ENCODE measurements at regions not wholly inside any gene's neighbourhood (a gene's known extent, or its start where the extent isn't known, plus 50 kb on each side); places are given as distances from the start of the nearest gene placed in this dataset.

DNA sequence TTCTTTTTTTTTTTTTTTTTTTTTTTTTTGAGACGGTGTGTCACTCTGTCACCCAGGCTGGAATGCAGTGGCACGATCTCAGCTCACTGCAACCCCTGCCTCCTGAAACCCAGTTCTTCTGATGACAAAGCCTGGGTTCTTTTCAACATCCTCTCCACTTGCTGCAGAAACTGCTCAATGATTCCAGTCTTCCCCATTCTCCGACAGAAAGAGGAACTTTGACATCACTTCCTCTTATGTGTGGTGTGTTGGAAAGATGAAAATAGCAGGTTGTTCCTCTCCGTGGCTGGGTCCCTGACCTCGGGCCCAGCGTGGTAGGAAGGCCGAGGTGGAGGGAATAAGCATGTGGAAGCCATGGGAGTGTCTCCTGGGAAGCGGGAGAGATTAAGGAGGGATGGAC lies 198.4 kb downstream of the PHETA1 start:
- no peak overlapping the region for H3K9ac ChIP-seq (ENCODE audit: low read length)
- ChIA-PET POLR2A (interaction anchor here (0.6 kb wide), 1 partner anchor 1240 kb away, joined by 3 read pairs; no protein-coding TSS in a partner anchor), CTCF (no interaction called here)
- Mint-ChIP-seq H3K4me1 (peaks cover 14% of the 10 kb centered on the region), H3K9me3 (ENCODE audit: insufficient read depth) (no peaks in the 10 kb centered on the region), H3K27ac (no peak overlapping the region), H3K4me3 (no peak overlapping the region), H3K27me3 (peaks cover 17% of the 10 kb centered on the region)
- H3K27me3 ChIP-seq (replicated peaks in 1 of 4; ENCODE audit: control extremely low read depth in 1 of 4, control insufficient read depth in 3 of 4, insufficient read depth in 4 of 4, low read length in 3 of 4), result peaks cover 0 to 4% (median 0%) of the 10 kb centered on the region in 4 experiments
- H3K79me2 ChIP-seq (ENCODE audit: control insufficient read depth, insufficient read depth, low read length), result no peaks in the 10 kb centered on the region
- H2AFZ ChIP-seq (ENCODE audit: insufficient read depth, low read depth, low read length, poor library complexity, severe bottlenecking), result peak overlapping the region; percentile 6
- no peaks in the 10 kb centered on the region for H4K20me1 ChIP-seq (ENCODE audit: control insufficient read depth, insufficient read depth, low read length, poor library complexity, severe bottlenecking)
- whole genome bisulfite sequencing (ENCODE audit: insufficient coverage), result 11% methylated on average over 5 of the region's 8 CpGs
- peak; percentile 43 for DNase-seq
- no peak overlapping the region for H3K27ac ChIP-seq (ENCODE audit: low read length in 2 of 2)
- intact Hi-C loops (cut with micrococcal nuclease), result no loop called here
- no peak overlapping the region for H3K4me3 ChIP-seq (ENCODE audit: control extremely low read depth in 1 of 5, extremely low read depth in 1 of 5, insufficient read depth in 1 of 5, low read depth in 2 of 5, low read length in 4 of 5)
- TF ChIP-seq, protein P1, sequence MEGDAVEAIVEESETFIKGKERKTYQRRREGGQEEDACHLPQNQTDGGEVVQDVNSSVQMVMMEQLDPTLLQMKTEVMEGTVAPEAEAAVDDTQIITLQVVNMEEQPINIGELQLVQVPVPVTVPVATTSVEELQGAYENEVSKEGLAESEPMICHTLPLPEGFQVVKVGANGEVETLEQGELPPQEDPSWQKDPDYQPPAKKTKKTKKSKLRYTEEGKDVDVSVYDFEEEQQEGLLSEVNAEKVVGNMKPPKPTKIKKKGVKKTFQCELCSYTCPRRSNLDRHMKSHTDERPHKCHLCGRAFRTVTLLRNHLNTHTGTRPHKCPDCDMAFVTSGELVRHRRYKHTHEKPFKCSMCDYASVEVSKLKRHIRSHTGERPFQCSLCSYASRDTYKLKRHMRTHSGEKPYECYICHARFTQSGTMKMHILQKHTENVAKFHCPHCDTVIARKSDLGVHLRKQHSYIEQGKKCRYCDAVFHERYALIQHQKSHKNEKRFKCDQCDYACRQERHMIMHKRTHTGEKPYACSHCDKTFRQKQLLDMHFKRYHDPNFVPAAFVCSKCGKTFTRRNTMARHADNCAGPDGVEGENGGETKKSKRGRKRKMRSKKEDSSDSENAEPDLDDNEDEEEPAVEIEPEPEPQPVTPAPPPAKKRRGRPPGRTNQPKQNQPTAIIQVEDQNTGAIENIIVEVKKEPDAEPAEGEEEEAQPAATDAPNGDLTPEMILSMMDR (IDR thresholded peaks at IDR 0.05), result no peak
- no peak for TF ChIP-seq EZH2 (IDR thresholded peaks at IDR 0.05; ENCODE audit: borderline replicate concordance, insufficient read depth, low read depth, low read length, poor library complexity, severe bottlenecking)
- H3K9me3 ChIP-seq (ENCODE audit: control extremely low read depth in 1 of 3, control insufficient read depth in 2 of 3, insufficient read depth in 1 of 3, low read length in 2 of 3), result no peaks in the 10 kb centered on the region
- ATAC-seq (ENCODE audit: low read depth), result no peak
- peaks cover 6 to 8% of the 10 kb centered on the region in 2 donors for H3K4me1 ChIP-seq (ENCODE audit: control insufficient read depth in 2 of 2, insufficient read depth in 2 of 2, low read length in 2 of 2)
- H3K4me2 ChIP-seq (replicated peaks; ENCODE audit: low read depth, low read length, poor library complexity, severe bottlenecking), result peak overlapping the region; percentile 48
- no peaks in the 10 kb centered on the region for H3K36me3 ChIP-seq (replicated peaks in 1 of 2; ENCODE audit: control extremely low read depth in 1 of 2, control insufficient read depth in 1 of 2, extremely low read depth in 1 of 2, insufficient read depth in 2 of 2, low read length in 1 of 2)

DNA sequence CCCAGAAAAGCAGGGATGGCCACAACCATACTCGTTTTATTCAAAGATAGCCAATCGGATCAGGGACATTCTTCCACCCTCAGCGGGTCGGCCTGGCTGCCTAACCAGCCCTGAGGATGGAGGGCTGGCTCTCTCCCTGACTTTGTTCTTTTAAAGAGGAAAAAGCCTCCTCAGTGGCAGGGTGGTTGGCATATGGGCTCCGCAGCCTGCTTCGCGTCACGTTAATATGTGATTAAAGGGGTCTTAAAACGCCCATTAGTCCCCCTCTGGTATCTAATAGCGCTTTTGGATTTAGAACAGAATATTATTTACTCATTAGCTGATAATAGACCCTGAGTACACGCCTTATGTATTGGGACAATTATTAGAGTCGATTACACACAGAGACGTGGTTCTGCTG lies 199.4 kb downstream of the PHETA1 start:
- no peaks in the 10 kb centered on the region for H3K9me3 Mint-ChIP-seq (ENCODE audit: insufficient read depth)
- H2AFZ ChIP-seq (ENCODE audit: insufficient read depth, low read depth, low read length, poor library complexity, severe bottlenecking), result no peak overlapping the region
- DNase-seq, result no peak
- no peaks in the 10 kb centered on the region for H3K27me3 ChIP-seq (replicated peaks in 1 of 4; ENCODE audit: control extremely low read depth in 1 of 4, control insufficient read depth in 3 of 4, insufficient read depth in 4 of 4, low read length in 3 of 4)
- no peak overlapping the region for H3K9ac ChIP-seq (ENCODE audit: low read length)
- H3K27ac Mint-ChIP-seq, result no peak overlapping the region
- peaks cover 6 to 8% of the 10 kb centered on the region in 2 donors for H3K4me1 ChIP-seq (ENCODE audit: control insufficient read depth in 2 of 2, insufficient read depth in 2 of 2, low read length in 2 of 2)
- H3K79me2 ChIP-seq (ENCODE audit: control insufficient read depth, insufficient read depth, low read length), result no peaks in the 10 kb centered on the region
- no peak overlapping the region for H3K27ac ChIP-seq (ENCODE audit: low read length in 2 of 2)
- CTCF ChIA-PET, result no interaction called here
- WGBS (ENCODE audit: insufficient coverage), result 100% methylated on average over 6 of the region's 13 CpGs
- TF ChIP-seq, protein P1 (IDR thresholded peaks at IDR 0.05), result no peak
- no peak for TF ChIP-seq EZH2 (IDR thresholded peaks at IDR 0.05; ENCODE audit: borderline replicate concordance, insufficient read depth, low read depth, low read length, poor library complexity, severe bottlenecking)
- H3K9me3 ChIP-seq (ENCODE audit: control extremely low read depth in 1 of 3, control insufficient read depth in 2 of 3, insufficient read depth in 1 of 3, low read length in 2 of 3), result no peaks in the 10 kb centered on the region
- no peak overlapping the region for H3K4me3 ChIP-seq (ENCODE audit: control extremely low read depth in 1 of 5, extremely low read depth in 1 of 5, insufficient read depth in 1 of 5, low read depth in 2 of 5, low read length in 4 of 5)
- H4K20me1 ChIP-seq (ENCODE audit: control insufficient read depth, insufficient read depth, low read length, poor library complexity, severe bottlenecking), result no peaks in the 10 kb centered on the region
- H3K4me1 Mint-ChIP-seq, result peaks cover 14% of the 10 kb centered on the region
- POLR2A ChIA-PET, result no interaction called here
- intact Hi-C loops (cut with micrococcal nuclease), result no loop called here
- no peak for ATAC-seq (ENCODE audit: low read depth)
- peaks cover 15% of the 10 kb centered on the region for H3K27me3 Mint-ChIP-seq
- no peak overlapping the region for H3K4me3 Mint-ChIP-seq
- no peaks in the 10 kb centered on the region for H3K36me3 ChIP-seq (replicated peaks in 1 of 2; ENCODE audit: control extremely low read depth in 1 of 2, control insufficient read depth in 1 of 2, extremely low read depth in 1 of 2, insufficient read depth in 2 of 2, low read length in 1 of 2)
- no peak overlapping the region for H3K4me2 ChIP-seq (replicated peaks; ENCODE audit: low read depth, low read length, poor library complexity, severe bottlenecking)
